HG03175 (cell line): ENCODE measurements at regions not wholly inside any gene's neighbourhood (a gene's known extent, or its start where the extent isn't known, plus 50 kb on each side); places are given as distances from the start of the nearest gene placed in this dataset.
"Not testable (repeated sequence)": the region's sequence is repeated elsewhere in the genome, so short reads cannot be mapped to it uniquely, and the experiment has no call there.

ENCODE experiments used
- ATAC-seq: cut with Tn5 transposase; IDR thresholded peaks from one replicate; pipeline ENCODE4 v1.9.1; 2021; ENCODE audit warnings: mild to moderate bottlenecking, moderate library complexity; ENCODE audit not compliant: unreplicated experiment

DNA sequence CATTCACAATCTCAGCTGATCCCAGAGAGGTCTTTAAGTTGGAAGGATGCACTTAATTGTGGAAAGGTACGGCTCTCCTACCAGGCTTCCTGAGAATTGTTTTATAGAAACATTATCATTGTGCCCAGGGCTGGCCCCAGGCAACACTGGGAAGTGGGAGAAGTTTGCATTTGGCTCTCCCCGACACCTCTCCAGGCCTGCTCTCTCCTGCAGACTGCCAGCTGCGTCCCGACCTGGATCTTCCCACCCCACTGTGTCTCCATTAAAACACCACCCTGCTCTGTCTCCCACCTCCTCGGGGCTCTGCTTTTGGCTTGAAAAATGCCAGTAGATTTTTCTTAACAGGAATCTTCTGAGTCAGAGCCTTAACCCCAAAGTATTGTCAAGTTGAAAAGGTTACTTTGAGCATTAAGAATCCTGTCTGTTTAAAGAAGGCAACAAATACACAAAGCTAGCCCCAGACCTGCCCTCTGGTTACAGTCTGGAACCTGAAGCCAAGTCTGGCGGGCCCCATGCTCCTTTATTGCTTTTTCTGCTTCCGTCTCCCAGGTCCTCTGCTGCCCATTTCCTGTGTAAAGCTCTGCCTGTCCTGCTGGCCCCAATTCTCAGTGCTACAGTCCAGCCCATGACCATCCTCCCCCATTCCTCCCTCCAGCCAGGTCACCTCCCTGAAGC is 530.2 kb downstream of the SOX6 start:
- no peak for ATAC-seq

- peak; percentile 62 for ATAC-seq
Measured at GRCh38 chr11:15826826-15827225, 529.5 kb downstream of the SOX6 start.

- no peak for ATAC-seq
Measured at GRCh38 chr11:15828215-15828853, 528.0 kb downstream of the SOX6 start.

DNA sequence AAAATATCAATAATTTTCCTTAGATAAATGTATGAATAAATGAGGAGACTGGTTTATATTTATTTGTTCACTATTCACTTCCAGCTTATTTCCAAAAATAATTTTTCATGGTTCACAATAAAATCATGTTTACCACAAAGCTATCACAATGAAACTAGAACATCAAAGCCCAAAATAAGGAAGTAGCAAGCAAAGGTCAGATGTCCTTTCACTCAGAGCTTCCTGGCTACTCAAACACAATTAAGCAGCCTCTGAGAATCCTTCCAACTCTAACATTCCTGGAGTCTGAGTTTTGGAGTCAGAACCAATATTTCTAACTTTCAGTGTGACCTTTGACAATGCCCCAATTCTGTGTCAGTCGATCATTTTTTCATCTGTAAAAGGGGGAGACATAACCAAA is 527.0 kb downstream of the SOX6 start:
- ATAC-seq: no peak

DNA sequence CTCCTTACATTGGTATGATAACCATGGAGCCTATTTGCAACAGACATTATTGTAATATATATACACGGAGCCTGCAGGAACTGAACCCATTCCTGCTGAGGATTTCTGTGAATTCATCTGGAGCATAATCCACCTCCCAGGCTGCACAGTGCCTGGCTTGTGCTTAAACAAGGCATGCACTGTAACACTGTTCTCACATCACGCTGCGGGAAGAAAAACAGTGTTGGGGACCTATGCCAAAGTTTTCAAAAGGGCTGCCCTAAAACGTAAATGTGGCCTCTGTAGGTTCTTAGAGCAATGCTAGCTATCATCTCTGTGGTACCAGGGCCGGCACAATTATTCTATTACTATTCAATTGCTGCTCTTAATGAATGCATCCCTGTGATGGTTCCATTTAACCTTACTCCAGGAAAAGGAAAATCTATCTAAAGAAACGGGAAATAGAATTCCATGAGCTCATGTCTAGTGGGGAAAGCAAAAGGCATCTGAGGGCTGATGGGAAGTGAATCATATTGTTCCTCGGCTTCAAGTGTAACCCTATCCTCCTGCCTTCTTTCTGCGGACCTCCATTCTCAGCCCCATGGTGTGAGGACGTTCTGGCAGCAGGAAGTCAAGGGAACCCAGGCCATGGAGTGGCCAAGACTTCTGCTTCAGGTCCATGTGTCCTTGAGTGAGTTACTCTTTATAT is 525.5 kb downstream of the SOX6 start:
- no peak for ATAC-seq

GRCh38 chr11:15835788-15836411 is 520.4 kb downstream of the SOX6 start:
- ATAC-seq: no peak

DNA sequence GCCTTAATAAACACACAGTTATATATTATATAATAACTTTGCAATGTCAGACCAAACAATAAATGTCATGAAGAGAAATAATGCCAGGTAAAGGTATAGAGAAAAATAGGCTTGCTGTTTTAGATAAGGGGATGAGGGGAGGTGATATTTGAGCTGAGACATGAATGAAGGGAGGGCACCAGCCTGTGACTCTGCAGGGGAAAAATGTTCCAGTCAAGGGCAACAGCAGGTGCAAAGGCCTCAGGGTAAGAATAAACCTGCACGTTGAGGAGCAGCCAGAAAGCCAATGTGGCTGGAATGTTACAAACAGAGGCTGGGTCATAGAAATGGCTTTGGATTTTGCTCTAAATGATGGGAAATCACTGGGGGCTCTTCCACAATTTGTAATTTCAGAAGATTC is 519.6 kb downstream of the SOX6 start:
- no peak for ATAC-seq

GRCh38 chr11:15837901-15838489 is 518.4 kb downstream of the SOX6 start:
- no peak for ATAC-seq

DNA sequence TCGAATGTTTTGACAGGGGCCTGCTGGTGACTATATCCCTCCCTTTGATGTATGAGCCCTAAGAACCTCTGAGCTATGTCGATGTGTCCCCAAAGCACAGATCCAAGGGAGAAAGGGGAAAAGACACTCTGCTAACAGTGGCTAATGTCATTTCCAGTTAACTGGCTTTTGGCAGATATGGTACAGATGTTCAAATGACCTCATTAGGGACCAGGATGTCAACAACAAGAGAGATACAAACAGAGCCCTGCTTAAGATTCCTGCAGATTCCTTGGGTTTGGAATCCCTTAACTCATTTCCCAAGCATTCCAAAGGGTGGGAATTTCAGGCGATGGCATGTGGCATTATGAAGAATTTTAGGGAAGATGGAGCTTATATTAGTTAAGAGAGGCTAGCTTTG is 517.3 kb downstream of the SOX6 start:
- no peak for ATAC-seq

DNA sequence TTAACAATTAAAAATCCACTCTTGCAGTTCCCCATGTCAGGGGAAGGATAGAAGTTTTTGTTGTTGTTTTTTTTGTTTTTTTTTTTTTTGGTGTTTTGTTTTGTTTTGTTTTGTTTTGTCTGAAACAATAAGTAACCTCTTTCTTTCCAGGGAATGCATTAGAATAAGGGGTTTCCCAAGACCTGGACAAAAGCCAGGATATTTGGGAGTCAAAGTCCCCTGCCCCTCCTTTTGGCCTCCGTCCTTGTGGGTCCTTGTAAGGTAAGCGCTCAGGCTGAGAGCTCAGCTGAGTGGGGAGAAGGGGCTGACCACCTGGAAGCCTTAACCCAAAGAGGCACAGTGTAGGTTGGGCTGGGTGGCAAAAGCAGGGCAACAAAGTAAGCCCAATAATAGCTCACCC is 515.4 kb downstream of the SOX6 start:
- ATAC-seq: no peak

DNA sequence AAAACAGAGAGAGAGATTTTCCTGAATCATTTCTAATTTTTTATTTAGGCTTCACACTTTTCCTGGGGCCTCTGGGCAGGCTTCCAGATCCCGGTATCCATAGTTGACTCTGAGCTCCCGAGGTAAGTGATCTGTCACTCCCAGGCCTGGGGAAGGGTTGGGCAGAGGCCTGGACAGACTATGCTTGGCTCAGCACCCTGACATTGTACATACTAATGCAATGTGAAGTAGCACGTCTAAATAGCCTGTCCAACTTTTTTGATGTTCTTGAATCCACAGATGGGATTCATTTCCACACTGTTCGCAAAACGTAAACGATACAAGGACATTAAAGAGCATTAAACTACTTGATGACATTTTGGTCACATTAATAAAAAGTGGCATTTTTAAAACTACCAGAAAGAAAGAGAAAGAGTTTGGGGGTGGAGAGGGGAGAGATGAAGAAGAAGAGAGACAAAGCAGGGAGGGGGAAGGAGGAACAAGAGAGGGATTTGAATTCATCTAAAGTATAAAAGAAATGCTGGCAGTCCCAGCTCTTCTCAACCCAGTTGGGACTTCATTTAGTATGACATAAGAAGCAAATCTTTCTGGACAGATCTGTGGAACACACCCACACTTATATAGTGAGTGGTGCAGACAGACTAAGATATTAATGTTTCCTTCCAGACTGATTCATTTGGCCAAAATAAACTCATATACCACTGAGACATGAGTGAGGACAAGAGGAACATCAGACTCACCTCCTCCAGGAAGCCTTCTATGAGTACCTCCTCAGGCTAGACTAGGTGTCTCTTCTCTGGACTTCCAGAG is 514.2 kb downstream of the SOX6 start:
- ATAC-seq: no peak

GRCh38 chr11:15843309-15843872 is 513.0 kb downstream of the SOX6 start:
- ATAC-seq: no peak

GRCh38 chr11:15845261-15845660 is 511.1 kb downstream of the SOX6 start:
- ATAC-seq: no peak

- ATAC-seq: no peak
Measured at GRCh38 chr11:15848631-15849168, 507.6 kb downstream of the SOX6 start.

GRCh38 chr11:15849257-15849656 is 507.1 kb downstream of the SOX6 start:
- ATAC-seq: no peak

- ATAC-seq: not testable (repeated sequence)
Measured at GRCh38 chr11:15850335-15850734, 506.0 kb downstream of the SOX6 start.

- no peak for ATAC-seq
Measured at GRCh38 chr11:15851051-15851498, 505.3 kb downstream of the SOX6 start.

- ATAC-seq: no peak
Measured at GRCh38 chr11:15852179-15852578, 504.2 kb downstream of the SOX6 start.

DNA sequence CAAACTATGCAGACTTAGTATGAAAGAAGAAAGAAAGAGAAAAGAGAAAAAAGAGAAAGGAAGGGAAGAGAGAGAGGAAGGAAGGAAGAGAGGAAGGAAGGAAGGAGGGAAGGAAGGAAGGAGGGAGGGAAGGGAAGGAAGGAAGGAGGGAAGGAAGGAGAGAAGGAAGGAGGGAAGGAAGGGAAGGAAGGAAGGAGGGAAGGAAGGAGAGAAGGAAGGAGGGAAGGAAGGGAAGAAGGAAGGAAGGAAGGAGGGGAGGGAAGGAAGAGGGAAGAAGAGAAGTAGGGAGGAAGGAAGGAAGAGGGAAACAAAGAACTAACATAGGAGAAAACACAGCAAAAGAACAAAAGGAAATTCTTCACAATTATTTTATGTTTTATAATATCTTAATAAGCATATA is 502.1 kb downstream of the SOX6 start:
- no peak for ATAC-seq

DNA sequence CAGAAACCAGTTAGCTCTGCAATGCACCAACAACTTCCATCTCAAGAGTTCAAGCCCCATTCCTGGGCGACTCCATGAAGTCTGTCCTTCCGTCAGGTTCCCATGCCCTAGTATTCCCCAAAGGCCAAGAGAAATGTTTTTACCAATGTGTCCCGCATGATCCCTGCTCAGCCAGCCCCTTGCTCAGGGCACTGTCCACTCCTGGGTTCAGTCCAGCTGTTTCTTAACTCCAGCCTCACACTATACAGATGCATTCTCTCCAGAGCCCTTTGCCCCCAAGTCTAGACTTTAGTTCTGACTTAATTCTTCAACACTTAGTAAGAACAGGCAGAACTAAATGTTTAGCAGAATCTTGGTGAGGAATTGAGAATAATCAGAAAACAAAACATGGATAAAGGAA is 497.5 kb downstream of the SOX6 start:
- no peak for ATAC-seq
